ENCODE measurements at regions not wholly inside any gene's neighbourhood (a gene's known extent, or its start where the extent isn't known, plus 50 kb on each side); places are given as distances from the start of the nearest gene placed in this dataset.
"Not testable (repeated sequence)": the region's sequence is repeated elsewhere in the genome, so short reads cannot be mapped to it uniquely, and the experiment has no call there.

DNA sequence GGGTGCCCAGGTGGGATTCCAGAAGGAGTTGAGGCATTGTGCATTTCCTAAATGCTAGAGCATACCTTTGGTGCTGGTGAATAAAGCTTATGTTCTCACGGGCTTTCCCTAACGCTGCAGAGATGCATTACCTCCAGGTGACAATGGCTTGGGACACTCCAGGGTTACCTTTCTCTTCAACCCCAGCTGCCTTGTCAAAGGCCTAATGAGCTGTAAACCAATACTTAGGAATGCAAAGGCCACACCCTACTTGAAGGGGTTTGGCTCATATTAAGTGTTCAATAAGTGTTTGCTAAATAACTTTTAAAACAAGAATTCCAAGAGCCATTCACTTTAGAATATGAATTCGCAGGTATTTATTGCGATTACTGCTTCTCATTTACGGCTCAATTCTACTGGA, 77.6 kb upstream of the PAX8 start:
- H2BK120ac ChIP-seq (replicated peaks; ENCODE audit: low read depth, low read length); H3K23ac ChIP-seq (ENCODE audit: insufficient read length); H3K79me2 ChIP-seq (ENCODE audit: control insufficient read depth in 1 of 2, insufficient read depth in 2 of 2, low read length in 2 of 2); H3K4me2 ChIP-seq (ENCODE audit: insufficient read depth in 1 of 2, low read depth in 2 of 2, low read length in 2 of 2); H3K27me3 ChIP-seq (replicated peaks in 1 of 4; ENCODE audit: control insufficient read depth in 3 of 4, extremely low read depth in 1 of 4, insufficient read depth in 3 of 4, low read length in 3 of 4); H3K4me1 ChIP-seq (replicated peaks in 1 of 4; ENCODE audit: control insufficient read depth in 3 of 4, insufficient read depth in 4 of 4, low read length in 3 of 4); H3K56ac ChIP-seq (replicated peaks; ENCODE audit: insufficient read length, low read depth, low read length); H3K23me2 ChIP-seq (ENCODE audit: low read depth, low read length); H3K9ac ChIP-seq (replicated peaks in 1 of 4; ENCODE audit: extremely low read depth in 1 of 4, low read depth in 3 of 4, low read length in 3 of 4); H2BK12ac ChIP-seq (ENCODE audit: low read depth, low read length); H2BK15ac ChIP-seq (ENCODE audit: low read length); POLR2A ChIA-PET (ENCODE audit: partially characterized antibody); H4K8ac ChIP-seq (ENCODE audit: extremely low read depth, insufficient read depth, low read length); H3K79me1 ChIP-seq (ENCODE audit: low read depth, low read length); H4K5ac ChIP-seq (ENCODE audit: insufficient read length, low read depth, low read length); H2BK5ac ChIP-seq (ENCODE audit: low read depth, low read length); H3K36me3 ChIP-seq (ENCODE audit: control insufficient read depth in 2 of 4, insufficient read depth in 4 of 4, low read length in 3 of 4); H3K4me3 ChIP-seq (ENCODE audit: extremely low read depth in 1 of 4, insufficient read depth in 2 of 4, low read depth in 3 of 4, low read length in 4 of 4); FAIRE-seq; H4K91ac ChIP-seq (replicated peaks; ENCODE audit: insufficient read length, low read length); H2AK5ac ChIP-seq (ENCODE audit: low read depth, low read length); H2BK20ac ChIP-seq (ENCODE audit: low read length); H2AFZ ChIP-seq (ENCODE audit: low read length); H3K4ac ChIP-seq (replicated peaks; ENCODE audit: insufficient read length, low read depth, low read length); H4K20me1 ChIP-seq (replicated peaks in 1 of 2; ENCODE audit: control insufficient read depth in 1 of 2, insufficient read depth in 2 of 2, low read length in 2 of 2); H3K18ac ChIP-seq (ENCODE audit: extremely low read depth, low read length); H3K14ac ChIP-seq (ENCODE audit: insufficient read length); DNase-seq (ENCODE audit: low read depth in 1 of 2, low spot score in 2 of 2); H3K9me3 ChIP-seq (ENCODE audit: insufficient read depth in 2 of 2, low read depth in 1 of 2, low read length in 1 of 2); H3K27ac ChIP-seq (ENCODE audit: low read depth, low read length): not testable (repeated sequence)
- 90% methylated on average over 5 of the region's 5 CpGs; no CpG with 5 or more reads in 1 of the 2 experiments for WGBS, 2 experiments (ENCODE audit: extremely low coverage in 1 of 2, insufficient coverage in 1 of 2, insufficient read length in 1 of 2, insufficient replicate concordance in 2 of 2, low coverage in 1 of 2, low lambda C conversion rate in 2 of 2, missing lambda C conversion rate in 1 of 2)
- CTCF ChIA-PET (ENCODE audit: partially characterized antibody) = interaction anchor here (0.9 to 1.1 kb wide), 2 partner anchors 11 to 14 kb away, joined by 3 to 6 read pairs; no protein-coding TSS in a partner anchor

DNA sequence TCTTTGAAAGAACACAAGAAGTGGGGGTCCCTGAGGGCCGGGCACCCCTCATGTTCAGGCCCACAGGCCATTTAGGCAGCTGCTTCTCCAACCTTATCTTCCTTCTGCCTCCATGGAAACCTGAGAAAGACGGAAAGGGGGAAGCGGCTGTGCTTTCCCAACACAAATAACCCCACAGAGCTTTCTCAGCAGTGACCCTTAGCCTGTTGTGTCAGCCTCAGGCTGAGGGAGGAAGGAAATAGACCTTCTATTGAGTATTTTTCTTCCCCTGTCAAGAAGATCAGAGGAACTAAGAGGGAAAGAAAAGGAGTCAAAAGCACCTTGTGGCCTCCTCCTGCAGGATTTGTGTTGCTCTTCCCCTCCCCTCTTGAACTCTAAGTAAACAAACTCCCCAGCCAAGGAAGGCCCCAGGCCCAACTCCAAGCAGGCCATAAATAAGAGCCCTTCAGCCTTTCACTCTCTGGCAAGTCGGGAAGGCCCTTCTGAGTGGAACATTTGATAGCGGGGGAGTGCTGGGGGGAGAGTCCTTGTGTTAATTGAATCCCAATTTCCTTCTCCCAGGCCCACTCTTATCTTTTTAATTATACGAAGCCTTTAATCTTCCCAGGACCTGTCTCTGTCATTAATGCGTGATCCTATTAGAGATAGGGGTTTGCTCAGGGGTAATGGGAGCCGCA, 76.8 kb upstream of the PAX8 start:
- H3K36me3 ChIP-seq (ENCODE audit: control insufficient read depth in 2 of 4, insufficient read depth in 4 of 4, low read length in 3 of 4); H2BK5ac ChIP-seq (ENCODE audit: low read depth, low read length); H3K79me1 ChIP-seq (ENCODE audit: low read depth, low read length); H2AK5ac ChIP-seq (ENCODE audit: low read depth, low read length); H4K91ac ChIP-seq (replicated peaks; ENCODE audit: insufficient read length, low read length); H3K4ac ChIP-seq (replicated peaks; ENCODE audit: insufficient read length, low read depth, low read length); H3K14ac ChIP-seq (ENCODE audit: insufficient read length); H3K56ac ChIP-seq (replicated peaks; ENCODE audit: insufficient read length, low read depth, low read length); H3K27ac ChIP-seq (ENCODE audit: low read depth, low read length); H3K18ac ChIP-seq (ENCODE audit: extremely low read depth, low read length); H3K9ac ChIP-seq (replicated peaks in 1 of 4; ENCODE audit: extremely low read depth in 1 of 4, low read depth in 3 of 4, low read length in 3 of 4); H3K9me3 ChIP-seq (ENCODE audit: insufficient read depth in 2 of 2, low read depth in 1 of 2, low read length in 1 of 2); H2BK15ac ChIP-seq (ENCODE audit: low read length); H2AFZ ChIP-seq (ENCODE audit: low read length); H2BK20ac ChIP-seq (ENCODE audit: low read length); H3K4me3 ChIP-seq (ENCODE audit: extremely low read depth in 1 of 4, insufficient read depth in 2 of 4, low read depth in 3 of 4, low read length in 4 of 4); H3K23me2 ChIP-seq (ENCODE audit: low read depth, low read length); FAIRE-seq; H3K27me3 ChIP-seq (replicated peaks in 1 of 4; ENCODE audit: control insufficient read depth in 3 of 4, extremely low read depth in 1 of 4, insufficient read depth in 3 of 4, low read length in 3 of 4); H4K5ac ChIP-seq (ENCODE audit: insufficient read length, low read depth, low read length); H4K20me1 ChIP-seq (replicated peaks in 1 of 2; ENCODE audit: control insufficient read depth in 1 of 2, insufficient read depth in 2 of 2, low read length in 2 of 2); H3K79me2 ChIP-seq (ENCODE audit: control insufficient read depth in 1 of 2, insufficient read depth in 2 of 2, low read length in 2 of 2); DNase-seq (ENCODE audit: low read depth in 1 of 2, low spot score in 2 of 2); POLR2A ChIA-PET (ENCODE audit: partially characterized antibody); H3K23ac ChIP-seq (ENCODE audit: insufficient read length); H2BK12ac ChIP-seq (ENCODE audit: low read depth, low read length); H3K4me1 ChIP-seq (replicated peaks in 1 of 4; ENCODE audit: control insufficient read depth in 3 of 4, insufficient read depth in 4 of 4, low read length in 3 of 4); H3K4me2 ChIP-seq (ENCODE audit: insufficient read depth in 1 of 2, low read depth in 2 of 2, low read length in 2 of 2); H4K8ac ChIP-seq (ENCODE audit: extremely low read depth, insufficient read depth, low read length); H2BK120ac ChIP-seq (replicated peaks; ENCODE audit: low read depth, low read length): not testable (repeated sequence)
- WGBS, 2 experiments (ENCODE audit: extremely low coverage in 1 of 2, insufficient coverage in 1 of 2, insufficient read length in 1 of 2, insufficient replicate concordance in 2 of 2, low coverage in 1 of 2, low lambda C conversion rate in 2 of 2, missing lambda C conversion rate in 1 of 2) = 79% methylated on average over 8 of the region's 8 CpGs; no CpG with 5 or more reads in 1 of the 2 experiments
- CTCF ChIA-PET (ENCODE audit: partially characterized antibody) = interaction anchor here (0.6 to 1.1 kb wide), 4 partner anchors 11 to 150 kb away, joined by 3 to 6 read pairs (median 3); no protein-coding TSS in a partner anchor
